Suprapubic skin (tissue), 4 donors: ENCODE measurements at regions not wholly inside any gene's neighbourhood (a gene's known extent, or its start where the extent isn't known, plus 50 kb on each side); places are given as distances from the start of the nearest gene placed in this dataset.

Experiments used
- EP300 ChIP-seq: sonication (generic); formaldehyde crosslinking; IDR thresholded peaks from one replicate; pipeline ENCODE4 v1.6.1; 2017; ENCODE audit warnings: antibody characterized with exemption
- POLR2AphosphoS5 ChIP-seq, 3 donors: sonication (generic); formaldehyde crosslinking; IDR thresholded peaks; one replicate each; pipeline ENCODE4 v1.6.1; 2017; ENCODE audit warnings: antibody characterized with exemption in 3 of 3

DNA sequence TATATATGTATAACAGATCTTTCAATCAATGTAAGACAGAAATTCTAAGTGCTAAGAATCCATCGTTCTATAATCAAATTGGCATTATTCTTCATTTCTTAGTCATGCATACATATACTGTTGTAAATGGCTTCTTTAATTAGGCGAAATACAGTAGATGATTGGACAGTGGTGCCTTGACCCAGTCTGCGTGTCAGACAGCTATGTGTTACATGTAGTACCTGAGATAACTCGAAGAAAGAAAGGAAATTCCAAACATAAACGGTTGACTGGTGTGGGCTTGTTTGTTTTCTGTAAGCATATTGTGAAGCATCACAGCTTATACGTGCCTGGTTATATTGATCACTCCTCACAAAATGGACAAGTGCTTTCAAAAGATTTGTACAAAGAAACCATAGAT is 210.5 kb downstream of the ETNK1 start:
- no peak for TF ChIP-seq EP300
- TF ChIP-seq POLR2AphosphoS5 (IDR thresholded peaks at IDR 0.05) = no peak
